ENCODE measurements at regions not wholly inside any gene's neighbourhood (a gene's known extent, or its start where the extent isn't known, plus 50 kb on each side); places are given as distances from the start of the nearest gene placed in this dataset.

DNA sequence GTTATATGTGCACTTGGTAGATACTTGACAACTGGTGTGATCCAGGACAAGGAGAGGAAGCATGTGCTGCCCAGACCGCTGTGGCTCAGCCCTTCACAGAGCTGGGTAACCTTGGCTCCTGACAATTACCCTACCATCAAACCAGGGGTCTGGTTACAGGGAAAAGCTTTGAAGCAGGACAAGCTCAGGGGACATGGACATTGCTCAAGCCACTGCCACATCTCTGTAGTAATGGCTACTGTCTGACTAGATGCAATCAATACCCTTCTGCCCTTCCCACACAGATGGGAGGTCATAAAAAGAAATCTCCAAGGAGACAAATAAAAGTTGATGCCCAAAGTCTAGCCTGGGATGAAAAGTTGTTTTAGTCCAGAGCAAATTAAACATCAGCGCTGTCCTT is 577.4 kb downstream of the MED13L start:
- Histone ChIP-seq H3K4me3 (no peak overlapping the region), H4K20me1 (no peaks in the 10 kb centered on the region), H3K4me1 (no peaks in the 10 kb centered on the region), H3K27ac (no peak overlapping the region), H3K9me3 (no peaks in the 10 kb centered on the region), H3K4me2 (no peak overlapping the region), H3K36me3 (no peaks in the 10 kb centered on the region), H3K9ac (no peak overlapping the region), H3K27me3 (no peaks in the 10 kb centered on the region)
- no peak for TF ChIP-seq Cebpa-rat (IDR thresholded peaks at IDR 0.05)

- Histone ChIP-seq H3K4me3 (no peak overlapping the region), H4K20me1 (no peaks in the 10 kb centered on the region), H3K9ac (no peak overlapping the region), H3K4me2 (no peak overlapping the region), H3K4me1 (no peaks in the 10 kb centered on the region), H3K27ac (no peak overlapping the region), H3K36me3 (no peaks in the 10 kb centered on the region), H3K27me3 (no peaks in the 10 kb centered on the region), H3K9me3 (no peaks in the 10 kb centered on the region)
- no peak for TF ChIP-seq Cebpa-rat (IDR thresholded peaks at IDR 0.05)
Observed at GRCh38 chr12:115698257-115698656, 579.2 kb downstream of the MED13L start.

DNA sequence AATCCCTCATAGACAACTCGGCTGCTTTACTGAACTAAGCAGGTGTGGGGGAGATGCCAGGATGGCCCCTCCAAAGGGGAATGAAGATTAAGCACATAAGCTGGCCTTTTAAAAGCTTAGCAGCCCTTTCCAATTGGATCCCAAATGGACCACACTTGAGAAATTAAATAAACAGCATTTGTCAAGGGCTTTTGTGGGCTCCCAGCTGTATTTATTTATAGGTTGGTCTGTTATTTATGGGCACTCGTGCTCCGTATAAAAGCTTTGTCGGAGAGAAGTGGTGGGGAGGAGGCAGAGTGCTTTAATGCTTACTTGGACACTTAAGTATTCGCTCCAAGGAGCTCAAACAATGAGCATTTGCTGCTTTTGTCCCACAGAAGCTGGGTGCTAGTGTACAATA is 580.2 kb downstream of the MED13L start:
- Histone ChIP-seq H3K4me2 (no peak overlapping the region), H3K9ac (no peak overlapping the region), H3K36me3 (no peaks in the 10 kb centered on the region), H3K27ac (no peak overlapping the region), H3K4me1 (no peaks in the 10 kb centered on the region), H3K4me3 (no peak overlapping the region), H4K20me1 (no peaks in the 10 kb centered on the region), H3K9me3 (no peaks in the 10 kb centered on the region), H3K27me3 (no peaks in the 10 kb centered on the region)
- TF ChIP-seq Cebpa-rat (IDR thresholded peaks at IDR 0.05), result no peak

- no peaks in the 10 kb centered on the region for H3K36me3 ChIP-seq
- H3K9me3 ChIP-seq, result no peaks in the 10 kb centered on the region
- no peak for TF ChIP-seq Cebpa-rat (IDR thresholded peaks at IDR 0.05)
- no peaks in the 10 kb centered on the region for H3K4me1 ChIP-seq
- H3K27me3 ChIP-seq, result no peaks in the 10 kb centered on the region
- no peak overlapping the region for H3K27ac ChIP-seq
- H4K20me1 ChIP-seq, result no peaks in the 10 kb centered on the region
- H3K4me2 ChIP-seq, result no peak overlapping the region
- H3K9ac ChIP-seq, result no peak overlapping the region
- no peak overlapping the region for H3K4me3 ChIP-seq
Observed at GRCh38 chr12:115694564-115694963, 582.9 kb downstream of the MED13L start.

DNA sequence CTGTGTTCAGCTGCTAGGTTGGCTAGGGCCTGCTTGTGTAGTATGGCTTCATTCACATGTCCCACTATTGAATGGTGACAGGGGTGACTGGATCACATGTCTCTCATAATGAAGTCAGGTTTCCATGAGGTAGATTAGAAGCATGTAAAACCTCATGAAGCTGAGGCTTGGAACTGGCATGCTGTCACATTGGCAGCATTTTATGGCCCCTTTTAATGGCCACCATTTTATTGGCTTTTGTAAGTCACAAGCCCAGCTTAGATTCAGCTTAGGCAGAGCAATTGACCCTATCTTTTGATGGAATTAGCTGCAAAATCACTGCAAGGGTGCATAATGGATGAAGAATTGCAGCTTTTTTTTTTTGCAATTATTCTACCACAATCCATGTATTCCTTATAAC is 583.5 kb downstream of the MED13L start:
- Histone ChIP-seq H3K9ac (no peak overlapping the region), H3K27me3 (no peaks in the 10 kb centered on the region), H3K4me1 (no peaks in the 10 kb centered on the region), H3K27ac (no peak overlapping the region), H4K20me1 (no peaks in the 10 kb centered on the region), H3K36me3 (no peaks in the 10 kb centered on the region), H3K9me3 (no peaks in the 10 kb centered on the region), H3K4me2 (no peak overlapping the region), H3K4me3 (no peak overlapping the region)
- TF ChIP-seq Cebpa-rat (IDR thresholded peaks at IDR 0.05), result no peak

DNA sequence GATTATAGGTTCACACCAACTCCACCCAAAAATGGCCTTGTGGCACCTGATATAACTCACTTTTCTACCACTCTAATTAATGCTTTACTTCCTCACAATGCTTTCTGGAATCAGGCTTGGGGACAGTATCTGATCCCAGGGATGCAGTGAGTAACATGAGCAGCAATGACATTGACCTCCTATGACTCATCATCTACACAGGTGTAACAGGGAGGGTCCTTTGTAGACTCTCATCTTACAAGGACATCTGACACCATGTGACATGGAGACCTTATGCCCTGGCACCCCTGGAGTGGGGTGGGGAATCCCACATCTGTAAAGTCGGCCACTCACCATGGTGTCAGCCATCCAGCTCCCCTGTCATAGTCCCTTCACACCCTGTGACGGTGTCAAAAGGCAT is 586.4 kb downstream of the MED13L start:
- Histone ChIP-seq H4K20me1 (no peaks in the 10 kb centered on the region), H3K9me3 (no peaks in the 10 kb centered on the region), H3K4me3 (no peak overlapping the region), H3K27ac (no peak overlapping the region), H3K4me1 (no peaks in the 10 kb centered on the region), H3K4me2 (no peak overlapping the region), H3K36me3 (no peaks in the 10 kb centered on the region), H3K27me3 (no peaks in the 10 kb centered on the region), H3K9ac (no peak overlapping the region)
- no peak for TF ChIP-seq Cebpa-rat (IDR thresholded peaks at IDR 0.05)

DNA sequence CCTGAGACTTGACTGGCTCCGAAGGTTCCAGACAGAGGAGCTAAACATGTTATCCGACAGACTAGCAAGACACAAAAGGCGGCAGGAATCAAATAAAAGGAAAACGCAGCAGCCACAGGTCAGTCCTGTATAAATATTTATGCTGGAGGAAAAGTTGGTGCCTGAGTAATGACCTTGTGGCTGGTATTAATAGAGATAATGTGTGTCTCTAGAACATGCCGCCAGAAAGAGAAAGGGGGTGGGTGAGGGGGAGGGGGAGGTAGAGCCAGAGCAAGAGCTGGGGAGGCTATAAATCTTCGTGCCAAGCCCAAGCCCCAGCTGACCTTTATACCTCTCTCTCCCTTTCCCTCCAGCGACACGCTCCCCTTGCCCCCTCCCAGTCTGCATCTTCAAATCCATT is 590.4 kb downstream of the MED13L start:
- Histone ChIP-seq H3K9ac (no peak overlapping the region), H3K9me3 (no peaks in the 10 kb centered on the region), H3K36me3 (no peaks in the 10 kb centered on the region), H3K4me1 (no peaks in the 10 kb centered on the region), H4K20me1 (no peaks in the 10 kb centered on the region), H3K27me3 (no peaks in the 10 kb centered on the region), H3K4me3 (no peak overlapping the region), H3K4me2 (no peak overlapping the region), H3K27ac (no peak overlapping the region)
- no peak for TF ChIP-seq Cebpa-rat (IDR thresholded peaks at IDR 0.05)

- Histone ChIP-seq H3K4me1 (no peaks in the 10 kb centered on the region), H3K4me3 (no peak overlapping the region), H3K27ac (no peak overlapping the region), H3K9ac (no peak overlapping the region), H4K20me1 (no peaks in the 10 kb centered on the region), H3K4me2 (no peak overlapping the region), H3K27me3 (no peaks in the 10 kb centered on the region), H3K36me3 (no peaks in the 10 kb centered on the region), H3K9me3 (peaks cover 13% of the 10 kb centered on the region; the same call in 1 of the 2 replicates)
- no peak for TF ChIP-seq Cebpa-rat (IDR thresholded peaks at IDR 0.05)
Observed at GRCh38 chr12:115683240-115683780, 594.2 kb downstream of the MED13L start.

GRCh38 chr12:115680967-115681366 is 596.5 kb downstream of the MED13L start:
- Histone ChIP-seq H3K27me3 (no peaks in the 10 kb centered on the region), H3K4me1 (no peaks in the 10 kb centered on the region), H3K27ac (no peak overlapping the region), H3K36me3 (no peaks in the 10 kb centered on the region), H3K4me3 (no peak overlapping the region), H3K9me3 (peaks cover 13% of the 10 kb centered on the region; the same call in 1 of the 2 replicates), H3K4me2 (no peak overlapping the region), H3K9ac (no peak overlapping the region), H4K20me1 (no peaks in the 10 kb centered on the region)
- TF ChIP-seq Cebpa-rat (IDR thresholded peaks at IDR 0.05), result no peak

- Histone ChIP-seq H3K4me1 (peaks cover 40% of the 10 kb centered on the region), H3K27me3 (no peaks in the 10 kb centered on the region), H3K9ac (no peak overlapping the region), H4K20me1 (no peaks in the 10 kb centered on the region), H3K9me3 (no peaks in the 10 kb centered on the region), H3K36me3 (no peaks in the 10 kb centered on the region), H3K4me2 (peak overlapping the region; percentile 69), H3K4me3 (no peak overlapping the region), H3K27ac (0 out of 2 replicates have a peak overlapping the region, but pooled peaks have one; percentile 9)
- no peak for TF ChIP-seq Cebpa-rat (IDR thresholded peaks at IDR 0.05)
Observed at GRCh38 chr12:115672506-115673080, 604.9 kb downstream of the MED13L start.

All from BLaER1 (cell line).